HG03457 (cell line): ENCODE measurements at regions not wholly inside any gene's neighbourhood (a gene's known extent, or its start where the extent isn't known, plus 50 kb on each side); places are given as distances from the start of the nearest gene placed in this dataset.
A peak's percentile ranks its signal among the peaks of the same experiment; 100 is the strongest.

Experiments used
- ATAC-seq: cut with Tn5 transposase; IDR thresholded peaks from one replicate; pipeline ENCODE4 v1.9.1; 2021; ENCODE audit warnings: moderate number of reproducible peaks; ENCODE audit not compliant: unreplicated experiment

GRCh38 chr4:184879271-184879670 is 53.5 kb upstream of the ACSL1 start:
- ATAC-seq = no peak

- ATAC-seq = no peak
Measured at GRCh38 chr4:184882276-184882675, 56.5 kb upstream of the ACSL1 start.

- no peak for ATAC-seq
Measured at GRCh38 chr4:184883024-184883423, 57.3 kb upstream of the ACSL1 start.

GRCh38 chr4:184884883-184885282 is 59.1 kb upstream of the ACSL1 start:
- ATAC-seq = no peak

GRCh38 chr4:184885602-184886001 is 59.8 kb upstream of the ACSL1 start:
- ATAC-seq = no peak

GRCh38 chr4:184887333-184887732 is 61.6 kb upstream of the ACSL1 start:
- no peak for ATAC-seq

GRCh38 chr4:184887947-184888346 is 62.2 kb upstream of the ACSL1 start:
- ATAC-seq = no peak

- ATAC-seq = no peak
Measured at GRCh38 chr4:184889666-184890335, 64.0 kb upstream of the ACSL1 start.

- no peak for ATAC-seq
Measured at GRCh38 chr4:184890499-184890898, 64.7 kb upstream of the ACSL1 start.

- no peak for ATAC-seq
Measured at GRCh38 chr4:184891816-184892397, 66.1 kb upstream of the ACSL1 start.

GRCh38 chr4:184892999-184893398 is 67.2 kb upstream of the ACSL1 start:
- ATAC-seq = no peak

GRCh38 chr4:184893801-184894571 is 68.2 kb upstream of the ACSL1 start:
- no peak for ATAC-seq

- no peak for ATAC-seq
Measured at GRCh38 chr4:184895012-184895695, 69.4 kb upstream of the ACSL1 start.

GRCh38 chr4:184896868-184897715 is 71.3 kb upstream of the ACSL1 start:
- ATAC-seq = peak; percentile 63

GRCh38 chr4:184897895-184898294 is 72.1 kb upstream of the ACSL1 start:
- ATAC-seq = no peak

- ATAC-seq = no peak
Measured at GRCh38 chr4:184898793-184899192, 73.0 kb upstream of the ACSL1 start.

- ATAC-seq = no peak
Measured at GRCh38 chr4:184899261-184900134, 73.7 kb upstream of the ACSL1 start.

- no peak for ATAC-seq
Measured at GRCh38 chr4:184900184-184900583, 74.4 kb upstream of the ACSL1 start.

- ATAC-seq = no peak
Measured at GRCh38 chr4:184902550-184902949, 76.8 kb upstream of the ACSL1 start.
